ENCODE measurements at regions not wholly inside any gene's neighbourhood (a gene's known extent, or its start where the extent isn't known, plus 50 kb on each side); places are given as distances from the start of the nearest gene placed in this dataset.

DNA sequence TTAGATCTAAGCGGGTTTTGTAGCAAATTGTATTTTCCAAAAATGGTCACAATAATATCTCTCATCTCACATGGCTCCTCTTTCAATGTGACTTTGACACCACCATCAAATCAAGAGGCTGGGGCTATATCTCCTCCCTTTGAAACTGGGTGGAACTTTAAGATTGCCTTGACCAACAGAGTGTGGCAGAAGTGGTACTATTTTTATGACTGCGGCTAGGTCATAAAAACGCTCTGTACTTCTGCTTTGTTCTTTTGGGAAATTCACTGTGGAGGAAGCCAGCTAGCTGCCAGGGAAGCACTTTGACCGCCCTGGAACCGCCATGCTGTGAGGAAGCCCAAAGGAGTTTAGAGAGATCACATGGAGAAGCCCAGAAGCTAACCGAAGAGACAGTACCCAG, 50.7 kb upstream of the ACOT11 start:
- CTCF ChIA-PET = no interaction called here
- no peak for DNase-seq (ENCODE audit: low read depth, low spot score)
- POLR2A ChIA-PET = no interaction called here
- no TSS peak for BruUV-seq (replicated peaks)
- H3K27ac ChIP-seq (ENCODE audit: low read length) = no peak overlapping the region
- H3K27me3 ChIP-seq (ENCODE audit: control insufficient read depth, insufficient read depth, low read length) = 0 out of 2 replicates have a peak, but pooled peaks cover 2% of the 10 kb centered on the region
- peaks cover 2% of the 10 kb centered on the region; the same call in 1 of the 2 replicates for H3K9me3 ChIP-seq (ENCODE audit: control insufficient read depth, insufficient read depth, low read depth, low read length)
- H3K4me3 ChIP-seq (ENCODE audit: low read depth in 2 of 2, low read length in 2 of 2) = no peak overlapping the region
- intact Hi-C loops (cut with micrococcal nuclease; ENCODE audit: unreplicated experiment) (loop anchor here (5.0 kb wide), 1 partner anchor 315 kb away; no protein-coding TSS in a partner anchor), in situ Hi-C loops (cut with HindIII; ENCODE audit: low pct_unique_long_range_greater_than_20kb, low sequenced_read_pairs) (no loop called here)
- TF ChIP-seq SIN3A (IDR thresholded peaks at IDR 0.05; ENCODE audit: borderline replicate concordance, insufficient read depth, low read depth, low read length) (no peak), POLR2AphosphoS5 (IDR thresholded peaks at IDR 0.05; ENCODE audit: low read depth, low read length) (no peak)
- TF ChIP-seq, protein P1, sequence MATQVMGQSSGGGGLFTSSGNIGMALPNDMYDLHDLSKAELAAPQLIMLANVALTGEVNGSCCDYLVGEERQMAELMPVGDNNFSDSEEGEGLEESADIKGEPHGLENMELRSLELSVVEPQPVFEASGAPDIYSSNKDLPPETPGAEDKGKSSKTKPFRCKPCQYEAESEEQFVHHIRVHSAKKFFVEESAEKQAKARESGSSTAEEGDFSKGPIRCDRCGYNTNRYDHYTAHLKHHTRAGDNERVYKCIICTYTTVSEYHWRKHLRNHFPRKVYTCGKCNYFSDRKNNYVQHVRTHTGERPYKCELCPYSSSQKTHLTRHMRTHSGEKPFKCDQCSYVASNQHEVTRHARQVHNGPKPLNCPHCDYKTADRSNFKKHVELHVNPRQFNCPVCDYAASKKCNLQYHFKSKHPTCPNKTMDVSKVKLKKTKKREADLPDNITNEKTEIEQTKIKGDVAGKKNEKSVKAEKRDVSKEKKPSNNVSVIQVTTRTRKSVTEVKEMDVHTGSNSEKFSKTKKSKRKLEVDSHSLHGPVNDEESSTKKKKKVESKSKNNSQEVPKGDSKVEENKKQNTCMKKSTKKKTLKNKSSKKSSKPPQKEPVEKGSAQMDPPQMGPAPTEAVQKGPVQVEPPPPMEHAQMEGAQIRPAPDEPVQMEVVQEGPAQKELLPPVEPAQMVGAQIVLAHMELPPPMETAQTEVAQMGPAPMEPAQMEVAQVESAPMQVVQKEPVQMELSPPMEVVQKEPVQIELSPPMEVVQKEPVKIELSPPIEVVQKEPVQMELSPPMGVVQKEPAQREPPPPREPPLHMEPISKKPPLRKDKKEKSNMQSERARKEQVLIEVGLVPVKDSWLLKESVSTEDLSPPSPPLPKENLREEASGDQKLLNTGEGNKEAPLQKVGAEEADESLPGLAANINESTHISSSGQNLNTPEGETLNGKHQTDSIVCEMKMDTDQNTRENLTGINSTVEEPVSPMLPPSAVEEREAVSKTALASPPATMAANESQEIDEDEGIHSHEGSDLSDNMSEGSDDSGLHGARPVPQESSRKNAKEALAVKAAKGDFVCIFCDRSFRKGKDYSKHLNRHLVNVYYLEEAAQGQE (IDR thresholded peaks at IDR 0.05; ENCODE audit: insufficient read depth in 1 of 2, low read depth in 2 of 2, low read length in 1 of 2) = no peak
- H3K4me1 ChIP-seq (ENCODE audit: control insufficient read depth, insufficient read depth, low read length) = peaks cover 5% of the 10 kb centered on the region
- no peak for ATAC-seq
- H3K36me3 ChIP-seq (ENCODE audit: control insufficient read depth, insufficient read depth, low read length) = no peaks in the 10 kb centered on the region

- in situ Hi-C loops (cut with HindIII; ENCODE audit: low pct_unique_long_range_greater_than_20kb, low sequenced_read_pairs) = no loop called here
- Histone ChIP-seq H3K9me3 (ENCODE audit: control insufficient read depth, insufficient read depth, low read depth, low read length) (peaks cover 2% of the 10 kb centered on the region; the same call in 1 of the 2 replicates), H3K36me3 (ENCODE audit: control insufficient read depth, insufficient read depth, low read length) (no peaks in the 10 kb centered on the region), H3K27ac (ENCODE audit: low read length) (no peak overlapping the region), H3K4me3 (ENCODE audit: low read depth in 2 of 2, low read length in 2 of 2) (no peak overlapping the region), H3K27me3 (ENCODE audit: control insufficient read depth, insufficient read depth, low read length) (no peaks in the 10 kb centered on the region), H3K4me1 (ENCODE audit: control insufficient read depth, insufficient read depth, low read length) (peaks cover 5% of the 10 kb centered on the region)
- BruUV-seq (replicated peaks) = no TSS peak
- intact Hi-C loops (cut with micrococcal nuclease; ENCODE audit: unreplicated experiment) = loop anchor here (5.0 kb wide), 1 partner anchor 316 kb away; no protein-coding TSS in a partner anchor
- ChIA-PET CTCF (no interaction called here), POLR2A (no interaction called here)
- TF ChIP-seq POLR2AphosphoS5 (IDR thresholded peaks at IDR 0.05; ENCODE audit: low read depth, low read length) (no peak), TCF7L2 (IDR thresholded peaks at IDR 0.05; ENCODE audit: low read depth, low read length) (no peak), SIN3A (IDR thresholded peaks at IDR 0.05; ENCODE audit: borderline replicate concordance, insufficient read depth, low read depth, low read length) (no peak), CTCF (IDR thresholded peaks at IDR 0.05) (no peak)
- TF ChIP-seq, protein P1 (IDR thresholded peaks at IDR 0.05; ENCODE audit: insufficient read depth in 1 of 2, low read depth in 2 of 2, low read length in 1 of 2) = no peak
- ATAC-seq = no peak
- DNase-seq (ENCODE audit: low read depth, low spot score) = no peak
These were observed 52.1 kb upstream of the ACOT11 start for GRCh38 chr1:54495954-54496353.

All from Panc1 (cell line).